Fibroblast of lung (primary cell): ENCODE measurements at regions not wholly inside any gene's neighbourhood (a gene's known extent, or its start where the extent isn't known, plus 50 kb on each side); places are given as distances from the start of the nearest gene placed in this dataset.
"Not testable (repeated sequence)": the region's sequence is repeated elsewhere in the genome, so short reads cannot be mapped to it uniquely, and the experiment has no call there.

Experiments
- DNase-seq, 2 donors: peaks; one replicate each; pipeline versions ENCODE4 v3.0.0 to v3.0.0-alpha.2; 2010; ENCODE audit warnings: low read depth in 2 of 2
- H2AFZ ChIP-seq: 2 replicates; pipeline ENCODE4 v1.5.1; 2012; ENCODE audit warnings: low read length, control low read depth, inconsistent platforms
- H3K27ac ChIP-seq: 2 replicates; pipeline ENCODE4 v1.5.1; 2011; ENCODE audit warnings: low read length, control low read depth; ENCODE audit not compliant: insufficient read depth
- H3K27me3 ChIP-seq: 2 replicates; pipeline ENCODE4 v1.5.1; 2011; ENCODE audit warnings: mild to moderate bottlenecking, low read length; ENCODE audit not compliant: control insufficient read depth, insufficient read depth
- H3K36me3 ChIP-seq: 2 replicates; pipeline ENCODE4 v1.5.1; 2011; ENCODE audit warnings: low read length; ENCODE audit not compliant: control insufficient read depth, insufficient read depth
- H3K4me1 ChIP-seq: 2 replicates; pipeline ENCODE4 v1.5.1; 2011; ENCODE audit warnings: low read length; ENCODE audit not compliant: control insufficient read depth, insufficient read depth; ENCODE audit errors: extremely low read depth
- H3K4me2 ChIP-seq: 2 replicates; pipeline ENCODE4 v1.5.1; 2011; ENCODE audit warnings: low read length, control low read depth; ENCODE audit not compliant: insufficient read depth; ENCODE audit errors: extremely low read depth
- H3K4me3 ChIP-seq, 4 experiments: fragments of 200-600 bp in 1 of 4; sonication (generic) in 1 of 4; replicated peaks in 1 of 4; 2 replicates each; pipeline ENCODE4 v1.5.1; 2011 to 2016; ENCODE audit warnings: low read length in 4 of 4, low read depth in 3 of 4, mild to moderate bottlenecking in 3 of 4, control low read depth in 2 of 4, inconsistent platforms in 1 of 4, mixed read lengths in 1 of 4; ENCODE audit not compliant: insufficient read depth in 1 of 4; ENCODE audit errors: control extremely low read depth in 1 of 4
- H3K79me2 ChIP-seq: 2 replicates; pipeline ENCODE4 v1.5.1; 2012; ENCODE audit warnings: mild to moderate bottlenecking, low read length, inconsistent platforms; ENCODE audit not compliant: control insufficient read depth, insufficient read depth
- H3K9ac ChIP-seq: 2 replicates; pipeline ENCODE4 v1.5.1; 2011; ENCODE audit warnings: mild to moderate bottlenecking, low read length, control low read depth; ENCODE audit not compliant: insufficient read depth
- H3K9me3 ChIP-seq: 2 replicates; pipeline ENCODE4 v1.5.1; 2012; ENCODE audit warnings: low read depth, low read length; ENCODE audit not compliant: control insufficient read depth, insufficient read depth
- H4K20me1 ChIP-seq: 2 replicates; pipeline ENCODE4 v1.5.1; 2011; ENCODE audit warnings: low read length; ENCODE audit not compliant: control insufficient read depth, insufficient read depth; ENCODE audit errors: extremely low read depth
- EZH2 ChIP-seq: IDR thresholded peaks from 2 replicates; pipeline ENCODE4 v1.5.1; 2012; ENCODE audit warnings: low read length, control low read depth, mild to moderate bottlenecking; ENCODE audit errors: missing control alignments
- TF ChIP-seq, protein P1 (sequence below), 2 donors: IDR thresholded peaks in 1 of 2; conservative IDR thresholded peaks in 1 of 2; 1 replicate in 1 of 2; 2 replicates in 1 of 2; pipeline ENCODE4 v1.5.1; 2011 to 2012; ENCODE audit warnings: low read length in 2 of 2, control low read depth in 1 of 2, inconsistent platforms in 1 of 2, low read depth in 1 of 2, mild to moderate bottlenecking in 1 of 2

DNA sequence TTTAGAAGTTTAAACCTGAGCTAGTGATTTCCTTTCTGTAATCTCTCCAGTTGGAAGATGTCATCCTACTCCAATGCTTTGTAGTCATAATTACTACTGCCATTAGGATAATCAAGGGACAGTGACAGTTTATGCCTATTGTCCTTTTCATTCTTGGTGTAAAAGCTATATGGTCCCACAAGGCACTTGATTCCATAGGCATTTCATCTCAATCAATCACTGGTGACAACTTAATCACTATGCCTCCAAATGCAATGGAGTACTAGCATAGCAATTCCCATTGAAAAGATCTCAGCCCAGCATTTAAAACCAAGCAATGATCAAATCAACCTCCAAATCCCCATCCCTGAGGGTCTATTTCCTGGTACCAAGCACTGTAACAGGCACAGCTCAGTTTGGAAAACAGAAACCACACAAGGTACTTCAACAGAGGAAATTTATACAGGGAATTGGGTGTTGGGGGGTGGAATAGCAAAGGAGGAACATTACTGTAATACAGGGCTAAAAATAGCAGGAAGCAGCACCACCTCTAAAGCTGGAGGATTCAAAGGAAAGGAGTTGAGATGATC lies 51.0 kb downstream of the FHIP2A start:
- Histone ChIP-seq H3K4me3 (no peak overlapping the region), H3K4me2 (no peak overlapping the region), H3K9ac (no peak overlapping the region), H3K4me1 (peaks cover 19% of the 10 kb centered on the region), H2AFZ (no peak overlapping the region), H3K9me3 (no peaks in the 10 kb centered on the region), H3K27ac (no peak overlapping the region), H3K27me3 (no peaks in the 10 kb centered on the region), H4K20me1 (no peaks in the 10 kb centered on the region), H3K79me2 (no peaks in the 10 kb centered on the region), H3K36me3 (no peaks in the 10 kb centered on the region)
- TF ChIP-seq, protein P1, sequence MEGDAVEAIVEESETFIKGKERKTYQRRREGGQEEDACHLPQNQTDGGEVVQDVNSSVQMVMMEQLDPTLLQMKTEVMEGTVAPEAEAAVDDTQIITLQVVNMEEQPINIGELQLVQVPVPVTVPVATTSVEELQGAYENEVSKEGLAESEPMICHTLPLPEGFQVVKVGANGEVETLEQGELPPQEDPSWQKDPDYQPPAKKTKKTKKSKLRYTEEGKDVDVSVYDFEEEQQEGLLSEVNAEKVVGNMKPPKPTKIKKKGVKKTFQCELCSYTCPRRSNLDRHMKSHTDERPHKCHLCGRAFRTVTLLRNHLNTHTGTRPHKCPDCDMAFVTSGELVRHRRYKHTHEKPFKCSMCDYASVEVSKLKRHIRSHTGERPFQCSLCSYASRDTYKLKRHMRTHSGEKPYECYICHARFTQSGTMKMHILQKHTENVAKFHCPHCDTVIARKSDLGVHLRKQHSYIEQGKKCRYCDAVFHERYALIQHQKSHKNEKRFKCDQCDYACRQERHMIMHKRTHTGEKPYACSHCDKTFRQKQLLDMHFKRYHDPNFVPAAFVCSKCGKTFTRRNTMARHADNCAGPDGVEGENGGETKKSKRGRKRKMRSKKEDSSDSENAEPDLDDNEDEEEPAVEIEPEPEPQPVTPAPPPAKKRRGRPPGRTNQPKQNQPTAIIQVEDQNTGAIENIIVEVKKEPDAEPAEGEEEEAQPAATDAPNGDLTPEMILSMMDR (conservative IDR thresholded peaks at IDR 0.05 in 1 of 2, IDR thresholded peaks at IDR 0.05 in 1 of 2; ENCODE audit: low read depth in 1 of 2, low read length in 2 of 2) = no peak
- TF ChIP-seq EZH2 = no peak
- no peak for DNase-seq

GRCh38 chr10:114874827-114875411 lies 53.3 kb downstream of the FHIP2A start:
- H2AFZ ChIP-seq = peak overlapping the region; percentile 58
- H3K4me2 ChIP-seq = peak overlapping the region; percentile 48
- no peaks in the 10 kb centered on the region for H4K20me1 ChIP-seq
- no peak overlapping the region for H3K4me3 ChIP-seq
- no peaks in the 10 kb centered on the region for H3K36me3 ChIP-seq
- peaks cover 7% of the 10 kb centered on the region for H3K4me1 ChIP-seq
- H3K27me3 ChIP-seq = no peaks in the 10 kb centered on the region
- no peak overlapping the region for H3K9ac ChIP-seq
- TF ChIP-seq, protein P1 (conservative IDR thresholded peaks at IDR 0.05 in 1 of 2, IDR thresholded peaks at IDR 0.05 in 1 of 2; ENCODE audit: low read depth in 1 of 2, low read length in 2 of 2) = peak; percentile 4 to 27
- no peak for TF ChIP-seq EZH2
- no peaks in the 10 kb centered on the region for H3K9me3 ChIP-seq
- H3K27ac ChIP-seq = no peak overlapping the region
- H3K79me2 ChIP-seq = no peaks in the 10 kb centered on the region
- peak; percentile 53 to 67 for DNase-seq

- H3K9ac ChIP-seq, H4K20me1 ChIP-seq, H2AFZ ChIP-seq, DNase-seq, H3K27me3 ChIP-seq, H3K79me2 ChIP-seq, H3K4me1 ChIP-seq, H3K36me3 ChIP-seq, H3K9me3 ChIP-seq, H3K4me3 ChIP-seq, H3K4me2 ChIP-seq, H3K27ac ChIP-seq: not testable (repeated sequence)
These were observed 54.1 kb downstream of the FHIP2A start for GRCh38 chr10:114875590-114876081.
